ENCODE measurements at regions not wholly inside any gene's neighbourhood (a gene's known extent, or its start where the extent isn't known, plus 50 kb on each side); places are given as distances from the start of the nearest gene placed in this dataset.

GRCh38 chr2:14454202-14454601 is 178.3 kb upstream of the LRATD1 start:
- TF ChIP-seq EZH2 (IDR thresholded peaks at IDR 0.05; ENCODE audit: insufficient read depth, poor library complexity, severe bottlenecking) (no peak), EZH2phosphoT487 (IDR thresholded peaks at IDR 0.05; ENCODE audit: insufficient read depth, low read depth) (no peak)

Measured in GM23248 (cell line).